SH-SY5Y (cell line): ENCODE measurements at regions not wholly inside any gene's neighbourhood (a gene's known extent, or its start where the extent isn't known, plus 50 kb on each side); places are given as distances from the start of the nearest gene placed in this dataset.

Source experiments
- GATA2 ChIP-seq: IDR thresholded peaks from 2 replicates; pipeline ENCODE4 v1.6.1; 2011; ENCODE audit warnings: mild to moderate bottlenecking, low read depth, low read length
- GATA3 ChIP-seq: IDR thresholded peaks from 2 replicates; pipeline ENCODE4 v1.6.1; 2011; ENCODE audit warnings: low read depth, mild to moderate bottlenecking, low read length, moderate library complexity

DNA sequence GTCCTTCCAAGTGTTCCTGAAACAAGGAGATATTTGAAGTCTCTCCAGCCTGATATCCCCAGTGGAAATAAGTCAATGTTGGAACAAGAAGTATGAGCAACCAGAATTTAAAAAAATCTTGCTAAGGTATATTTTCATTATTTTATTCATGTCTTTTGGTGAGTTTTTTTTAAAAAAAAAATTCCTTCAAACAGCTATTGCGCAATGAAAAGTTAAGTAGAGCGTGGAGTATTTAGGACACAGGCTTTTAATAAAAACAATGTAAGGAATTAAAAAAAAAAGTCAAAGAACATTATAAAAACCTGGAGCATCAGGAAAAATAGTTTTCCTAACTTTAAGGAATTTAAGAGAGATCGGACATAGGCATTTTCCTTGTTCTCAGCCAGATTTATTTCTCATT lies 940.4 kb downstream of the KCNJ2 start:
- TF ChIP-seq GATA2 (no peak), GATA3 (no peak)
